ENCODE measurements at regions not wholly inside any gene's neighbourhood (a gene's known extent, or its start where the extent isn't known, plus 50 kb on each side); places are given as distances from the start of the nearest gene placed in this dataset.

DNA sequence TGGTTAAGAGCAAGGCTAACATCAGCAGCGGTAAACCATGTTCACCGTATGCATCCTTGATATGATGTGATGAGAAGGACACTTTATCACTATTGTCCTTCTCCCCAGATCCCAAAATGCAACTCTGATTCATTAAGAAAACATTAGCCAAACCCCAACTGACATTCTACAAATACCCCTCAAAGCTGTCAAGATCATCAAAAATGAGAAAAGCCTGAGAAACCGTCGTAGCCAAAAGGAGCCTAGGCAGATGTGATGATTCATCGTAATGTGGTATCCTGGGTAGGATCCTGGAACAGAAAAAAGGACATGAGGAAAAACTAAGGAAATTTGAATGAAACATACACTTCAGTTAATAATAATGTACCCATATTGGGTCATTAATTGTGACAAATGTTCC lies 67.3 kb upstream of the ST6GAL2 start:
- no peak for DNase-seq (ENCODE audit: extremely low spot score)
- TF ChIP-seq EP300 (IDR thresholded peaks at IDR 0.05), result no peak
- TF ChIP-seq, protein P1, sequence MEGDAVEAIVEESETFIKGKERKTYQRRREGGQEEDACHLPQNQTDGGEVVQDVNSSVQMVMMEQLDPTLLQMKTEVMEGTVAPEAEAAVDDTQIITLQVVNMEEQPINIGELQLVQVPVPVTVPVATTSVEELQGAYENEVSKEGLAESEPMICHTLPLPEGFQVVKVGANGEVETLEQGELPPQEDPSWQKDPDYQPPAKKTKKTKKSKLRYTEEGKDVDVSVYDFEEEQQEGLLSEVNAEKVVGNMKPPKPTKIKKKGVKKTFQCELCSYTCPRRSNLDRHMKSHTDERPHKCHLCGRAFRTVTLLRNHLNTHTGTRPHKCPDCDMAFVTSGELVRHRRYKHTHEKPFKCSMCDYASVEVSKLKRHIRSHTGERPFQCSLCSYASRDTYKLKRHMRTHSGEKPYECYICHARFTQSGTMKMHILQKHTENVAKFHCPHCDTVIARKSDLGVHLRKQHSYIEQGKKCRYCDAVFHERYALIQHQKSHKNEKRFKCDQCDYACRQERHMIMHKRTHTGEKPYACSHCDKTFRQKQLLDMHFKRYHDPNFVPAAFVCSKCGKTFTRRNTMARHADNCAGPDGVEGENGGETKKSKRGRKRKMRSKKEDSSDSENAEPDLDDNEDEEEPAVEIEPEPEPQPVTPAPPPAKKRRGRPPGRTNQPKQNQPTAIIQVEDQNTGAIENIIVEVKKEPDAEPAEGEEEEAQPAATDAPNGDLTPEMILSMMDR (IDR thresholded peaks at IDR 0.05), result no peak
- no peak for TF ChIP-seq POLR2AphosphoS5 (IDR thresholded peaks at IDR 0.05)
- intact Hi-C loops (cut with DNase I), result no loop called here
- no peak overlapping the region for H3K4me3 ChIP-seq
- no peaks in the 10 kb centered on the region for H3K9me3 ChIP-seq
- H3K36me3 ChIP-seq, result no peaks in the 10 kb centered on the region
- H3K27me3 ChIP-seq, result no peaks in the 10 kb centered on the region
- WGBS, result 91% methylated on average over 5 of the region's 5 CpGs
- no peaks in the 10 kb centered on the region for H3K4me1 ChIP-seq
- no peak overlapping the region for H3K27ac ChIP-seq (replicated peaks in 1 of 4)

DNA sequence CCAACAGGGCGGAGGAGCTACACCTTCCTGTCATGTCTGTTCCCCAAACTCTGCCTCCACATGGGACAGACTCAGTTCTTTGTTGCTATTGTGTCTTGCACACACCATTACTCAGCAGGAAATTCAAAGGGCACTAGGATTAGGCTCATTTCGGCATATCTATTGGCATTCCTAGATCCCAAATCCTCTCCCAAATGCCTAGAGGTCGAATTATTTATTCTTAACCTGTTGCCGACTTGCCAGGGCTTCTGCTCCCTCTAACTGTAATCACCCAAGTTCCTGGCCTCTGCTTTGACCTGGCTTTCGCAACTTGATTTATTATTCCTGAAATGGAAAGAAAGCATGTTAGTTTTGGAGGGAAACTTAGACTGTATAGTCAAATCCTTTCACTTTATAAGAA lies 67.8 kb upstream of the ST6GAL2 start:
- DNase-seq (ENCODE audit: extremely low spot score), result no peak
- intact Hi-C loops (cut with DNase I), result no loop called here
- Histone ChIP-seq H3K4me3 (no peak overlapping the region), H3K36me3 (no peaks in the 10 kb centered on the region), H3K4me1 (no peaks in the 10 kb centered on the region), H3K27ac (replicated peaks in 1 of 4) (no peak overlapping the region), H3K27me3 (no peaks in the 10 kb centered on the region), H3K9me3 (no peaks in the 10 kb centered on the region)
- whole genome bisulfite sequencing, result 67% methylated on average over 5 of the region's 5 CpGs
- TF ChIP-seq EP300 (IDR thresholded peaks at IDR 0.05), result no peak
- no peak for TF ChIP-seq POLR2A (IDR thresholded peaks at IDR 0.05; ENCODE audit: low read depth)
- TF ChIP-seq POLR2AphosphoS5 (IDR thresholded peaks at IDR 0.05), result no peak
- TF ChIP-seq, protein P1 (IDR thresholded peaks at IDR 0.05), result no peak

DNA sequence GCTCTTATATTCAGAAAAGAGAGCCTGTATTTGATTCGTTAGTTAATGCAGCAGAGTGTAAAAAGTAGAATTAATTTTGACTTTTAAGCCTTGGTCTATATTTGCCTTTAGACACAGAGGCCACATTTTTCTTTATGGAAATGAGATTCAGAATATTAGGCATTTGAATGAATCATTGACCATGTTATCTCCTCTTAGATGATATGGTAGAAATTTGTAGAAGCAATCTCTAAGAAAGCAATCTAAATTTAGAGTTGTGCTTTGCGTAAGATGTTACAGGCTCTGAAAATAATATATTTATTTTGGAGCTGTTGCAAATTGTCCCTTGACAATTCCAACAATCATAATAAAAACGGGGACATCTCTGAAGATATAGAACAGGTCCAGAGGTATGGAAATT lies 68.3 kb upstream of the ST6GAL2 start:
- intact Hi-C loops (cut with DNase I), result no loop called here
- TF ChIP-seq, protein P1 (IDR thresholded peaks at IDR 0.05), result no peak
- TF ChIP-seq EP300 (IDR thresholded peaks at IDR 0.05) (no peak), POLR2AphosphoS5 (IDR thresholded peaks at IDR 0.05) (no peak), POLR2A (IDR thresholded peaks at IDR 0.05; ENCODE audit: low read depth) (no peak)
- Histone ChIP-seq H3K4me3 (no peak overlapping the region), H3K4me1 (no peaks in the 10 kb centered on the region), H3K9me3 (no peaks in the 10 kb centered on the region), H3K36me3 (no peaks in the 10 kb centered on the region), H3K27me3 (no peaks in the 10 kb centered on the region), H3K27ac (replicated peaks in 1 of 4) (no peak overlapping the region)
- WGBS, result 68% methylated on average over 3 of the region's 3 CpGs
- DNase-seq (ENCODE audit: extremely low spot score), result no peak

DNA sequence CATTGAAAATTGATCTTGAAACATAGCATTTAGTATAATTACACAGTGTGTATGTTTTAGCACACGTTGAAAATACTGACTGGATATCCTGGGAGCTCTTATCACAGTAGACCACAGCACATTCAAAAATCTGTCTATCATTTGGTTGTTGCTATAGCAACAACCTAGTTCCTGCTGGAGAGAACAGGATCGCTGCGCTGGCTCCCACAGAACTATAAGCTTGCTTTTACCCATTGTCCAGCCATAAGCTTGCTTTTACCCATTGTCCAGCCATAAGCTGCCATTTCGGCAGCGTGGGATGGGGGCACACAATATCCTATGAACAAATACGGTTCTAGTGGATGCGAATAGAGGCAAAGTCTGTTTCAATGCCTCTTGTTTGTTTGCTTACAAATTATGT lies 70.4 kb upstream of the ST6GAL2 start:
- intact Hi-C loops (cut with DNase I), result no loop called here
- Histone ChIP-seq H3K36me3 (no peaks in the 10 kb centered on the region), H3K9me3 (no peaks in the 10 kb centered on the region), H3K27me3 (no peaks in the 10 kb centered on the region), H3K4me3 (no peak overlapping the region), H3K27ac (replicated peaks in 1 of 4) (no peak overlapping the region), H3K4me1 (no peaks in the 10 kb centered on the region)
- 90% methylated on average over 7 of the region's 7 CpGs for WGBS
- TF ChIP-seq, protein P1 (IDR thresholded peaks at IDR 0.05), result no peak
- TF ChIP-seq POLR2A (IDR thresholded peaks at IDR 0.05; ENCODE audit: low read depth), result no peak
- TF ChIP-seq EP300 (IDR thresholded peaks at IDR 0.05), result no peak
- no peak for TF ChIP-seq POLR2AphosphoS5 (IDR thresholded peaks at IDR 0.05)
- DNase-seq (ENCODE audit: extremely low spot score), result no peak

DNA sequence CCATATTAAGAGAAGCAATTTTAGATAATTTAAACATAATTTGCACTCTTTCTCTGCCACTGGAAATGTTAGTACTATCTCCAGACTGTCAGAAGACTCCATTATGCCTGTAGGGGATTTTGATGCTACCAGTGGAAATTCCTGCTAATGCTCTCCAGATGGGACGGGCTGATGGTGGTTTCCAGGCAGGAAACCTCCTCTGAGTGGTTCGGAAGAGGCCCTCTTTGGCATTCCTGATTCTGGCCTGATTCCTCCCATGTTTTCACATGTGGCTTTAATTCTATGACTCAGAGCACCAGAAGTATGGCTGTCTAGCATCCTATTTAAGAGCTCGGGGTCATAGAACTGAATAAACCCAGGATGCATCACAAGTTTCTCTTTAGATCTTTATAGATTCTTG lies 70.9 kb upstream of the ST6GAL2 start:
- no peak for DNase-seq (ENCODE audit: extremely low spot score)
- Histone ChIP-seq H3K27ac (replicated peaks in 1 of 4) (no peak overlapping the region), H3K27me3 (no peaks in the 10 kb centered on the region), H3K36me3 (no peaks in the 10 kb centered on the region), H3K9me3 (no peaks in the 10 kb centered on the region), H3K4me1 (no peaks in the 10 kb centered on the region), H3K4me3 (no peak overlapping the region)
- TF ChIP-seq POLR2A (IDR thresholded peaks at IDR 0.05; ENCODE audit: low read depth), result no peak
- TF ChIP-seq EP300 (IDR thresholded peaks at IDR 0.05), result no peak
- TF ChIP-seq, protein P1 (IDR thresholded peaks at IDR 0.05), result no peak
- TF ChIP-seq POLR2AphosphoS5 (IDR thresholded peaks at IDR 0.05), result no peak
- WGBS, result 51% methylated on average over 3 of the region's 3 CpGs
- intact Hi-C loops (cut with DNase I), result no loop called here

Data from esophagus muscularis mucosa (tissue), 4 donors.